Naive thymus-derived CD4-positive, alpha-beta T cell (primary cell): ENCODE measurements at regions not wholly inside any gene's neighbourhood (a gene's known extent, or its start where the extent isn't known, plus 50 kb on each side); places are given as distances from the start of the nearest gene placed in this dataset.

Experiments used
- ATAC-seq: fragments of 150-1000 bp; cut with Tn5 transposase; 2 replicates; pipeline ENCODE4 v1.10.0; 2021; ENCODE audit warnings: mild to moderate bottlenecking, moderate library complexity
- CTCF ChIA-PET: fragments of 350-600 bp; sonication (Branson Sonifier 250); formaldehyde crosslinking; loops from one replicate; lab custom pipeline; 2021; ENCODE audit warnings: antibody characterized with exemption; lab: Charles Lee
- POLR2A ChIA-PET: fragments of 350-600 bp; sonication (Branson Sonifier 250); formaldehyde crosslinking; loops from one replicate; lab custom pipeline; 2021; ENCODE audit warnings: antibody characterized with exemption, inconsistent platforms; lab: Charles Lee
- DNase-seq, 9 donors: peaks; one replicate each; pipeline versions ENCODE4 v3.0.0 to v3.0.0-alpha.2; 2020 to 2022; ENCODE audit warnings: mixed read lengths in 1 of 9
- H3K27ac ChIP-seq: one replicate; pipeline ENCODE4 v1.7.0; 2013; ENCODE audit warnings: mild to moderate bottlenecking, low read depth, low read length, moderate library complexity
- H3K27me3 ChIP-seq, 2 donors: one replicate each; pipeline ENCODE4 v1.7.0; 2013; ENCODE audit warnings: low read length in 2 of 2, mild to moderate bottlenecking in 2 of 2, moderate library complexity in 2 of 2; ENCODE audit not compliant: control insufficient read depth in 2 of 2, insufficient read depth in 2 of 2
- H3K36me3 ChIP-seq, 3 experiments: 1 replicate in 2 of 3; 2 replicates in 1 of 3; pipeline ENCODE4 v1.7.0; 2013; ENCODE audit warnings: low read length in 3 of 3, mild to moderate bottlenecking in 3 of 3, moderate library complexity in 1 of 3; ENCODE audit not compliant: insufficient read depth in 3 of 3, control insufficient read depth in 2 of 3
- H3K4me1 ChIP-seq, 2 donors: one replicate each; pipeline ENCODE4 v1.7.0; 2013; ENCODE audit warnings: low read length in 2 of 2, mild to moderate bottlenecking in 2 of 2, moderate library complexity in 1 of 2; ENCODE audit not compliant: control insufficient read depth in 2 of 2, insufficient read depth in 2 of 2
- H3K4me3 ChIP-seq: 2 replicates; pipeline ENCODE4 v1.7.0; 2013; ENCODE audit warnings: mild to moderate bottlenecking, low read length
- H3K9me3 ChIP-seq, 3 experiments: 1 replicate in 2 of 3; 2 replicates in 1 of 3; pipeline ENCODE4 v1.7.0; 2013; ENCODE audit warnings: low read length in 3 of 3; ENCODE audit not compliant: control insufficient read depth in 2 of 3
- H3K27ac Mint-ChIP-seq, 9 donors: one replicate each; pipeline ENCODE4 v1.8.0; 2020 to 2022; ENCODE audit warnings: mixed read lengths in 9 of 9, mild to moderate bottlenecking in 8 of 9, moderate library complexity in 5 of 9, inconsistent platforms in 2 of 9
- H3K27me3 Mint-ChIP-seq, 5 donors: one replicate each; pipeline ENCODE4 v1.8.0; 2021 to 2022; ENCODE audit warnings: mixed read lengths in 5 of 5, mild to moderate bottlenecking in 1 of 5
- H3K36me3 Mint-ChIP-seq, 5 donors: one replicate each; pipeline ENCODE4 v1.8.0; 2020 to 2022; ENCODE audit warnings: mixed read lengths in 5 of 5, mild to moderate bottlenecking in 3 of 5, inconsistent platforms in 1 of 5
- H3K4me1 Mint-ChIP-seq, 7 donors: one replicate each; pipeline ENCODE4 v1.8.0; 2020 to 2022; ENCODE audit warnings: mixed read lengths in 7 of 7, mild to moderate bottlenecking in 3 of 7, inconsistent platforms in 1 of 7
- H3K4me3 Mint-ChIP-seq, 10 donors: one replicate each; pipeline ENCODE4 v1.8.0; 2020 to 2022; ENCODE audit warnings: mild to moderate bottlenecking in 10 of 10, mixed read lengths in 10 of 10, moderate library complexity in 6 of 10, inconsistent platforms in 2 of 10
- H3K9me3 Mint-ChIP-seq, 11 donors: one replicate each; pipeline ENCODE4 v1.8.0; 2020 to 2022; ENCODE audit warnings: mixed read lengths in 11 of 11, mild to moderate bottlenecking in 4 of 11, inconsistent platforms in 1 of 11, moderate library complexity in 1 of 11
- intact Hi-C, 2 donors: fragments of 100-400 bp; cut with micrococcal nuclease; formaldehyde crosslinking; loops; one replicate each; pipeline ENCODE4 v1.15.1; 2023

- Histone ChIP-seq H3K9me3 (no peaks in the 10 kb centered on the region), H3K27me3 (no peaks in the 10 kb centered on the region), H3K4me3 (no peak overlapping the region), H3K27ac (no peak overlapping the region), H3K4me1 (no peaks in the 10 kb centered on the region), H3K36me3 (no peaks in the 10 kb centered on the region)
- H3K27me3 Mint-ChIP-seq = peaks cover 0 to 7% (median 2%) of the 10 kb centered on the region in 5 donors
- H3K27ac Mint-ChIP-seq = no peak overlapping the region
- intact Hi-C loops = no loop called here
- DNase-seq (no peak), ATAC-seq (no peak)
- H3K4me1 Mint-ChIP-seq = peaks cover 0 to 11% (median 4%) of the 10 kb centered on the region in 7 donors
- peaks cover 0 to 11% (median 0%) of the 10 kb centered on the region in 11 donors for H3K9me3 Mint-ChIP-seq
- ChIA-PET POLR2A (no interaction called here), CTCF (no interaction called here)
- H3K4me3 Mint-ChIP-seq = no peak overlapping the region
- H3K36me3 Mint-ChIP-seq = peaks cover 0 to 4% (median 0%) of the 10 kb centered on the region in 5 donors
Measured at GRCh38 chr6:85396159-85396808, 53.6 kb upstream of the NT5E start.

GRCh38 chr6:85395746-85396145, 54.1 kb upstream of the NT5E start:
- CTCF ChIA-PET = no interaction called here

DNA sequence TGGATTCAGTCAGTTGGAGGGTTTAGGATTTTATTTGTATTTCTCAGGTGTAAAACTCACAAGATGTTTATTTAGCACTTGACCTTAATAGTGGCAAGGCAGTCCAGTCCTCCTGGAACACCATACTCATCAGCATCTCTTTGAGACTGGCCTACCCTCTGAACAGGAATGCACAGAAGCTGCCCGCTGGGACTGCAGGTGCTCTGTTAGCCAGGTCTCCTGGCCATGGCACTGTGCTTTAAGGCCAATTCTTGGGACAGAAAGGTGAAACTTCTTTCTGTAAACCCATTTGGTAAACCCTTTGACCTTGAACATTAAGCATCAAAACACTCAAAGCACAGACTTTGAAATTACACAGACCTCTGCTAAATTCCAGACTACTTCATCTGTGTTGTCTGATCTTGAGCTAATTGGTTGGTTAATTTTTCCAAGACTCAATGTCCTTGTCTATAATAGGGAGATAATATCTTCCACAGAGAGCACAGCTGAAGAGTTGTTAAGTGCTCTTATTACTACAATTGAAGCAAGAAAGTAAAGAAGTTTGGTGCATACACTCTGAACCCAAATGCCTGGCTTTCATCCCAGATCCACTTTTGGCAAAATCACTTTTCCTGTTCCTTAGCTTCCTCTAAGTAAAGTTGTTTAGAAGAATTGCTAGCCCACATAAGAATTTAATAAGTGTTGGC, 54.9 kb upstream of the NT5E start:
- no peak overlapping the region for H3K27ac ChIP-seq
- DNase-seq (no peak), ATAC-seq (no peak)
- Mint-ChIP-seq H3K4me3 (no peak overlapping the region), H3K27ac (no peak overlapping the region), H3K4me1 (peaks cover 0 to 17% (median 0%) of the 10 kb centered on the region in 7 donors), H3K9me3 (peaks cover 0 to 16% (median 0%) of the 10 kb centered on the region in 11 donors), H3K27me3 (peaks cover 2 to 8% (median 3%) of the 10 kb centered on the region in 5 donors), H3K36me3 (peaks cover 0 to 4% (median 0%) of the 10 kb centered on the region in 5 donors)
- H3K9me3 ChIP-seq = no peaks in the 10 kb centered on the region
- ChIA-PET CTCF (no interaction called here), POLR2A (no interaction called here)
- intact Hi-C loops = no loop called here
- no peaks in the 10 kb centered on the region for H3K4me1 ChIP-seq
- H3K27me3 ChIP-seq = no peaks in the 10 kb centered on the region
- no peak overlapping the region for H3K4me3 ChIP-seq
- H3K36me3 ChIP-seq = no peaks in the 10 kb centered on the region

More at GRCh38 chr6:85395746-85396145, 54.1 kb upstream of the NT5E start:
- Mint-ChIP-seq H3K27me3 (peaks cover 0 to 7% (median 2%) of the 10 kb centered on the region in 5 donors), H3K9me3 (peaks cover 0 to 14% (median 0%) of the 10 kb centered on the region in 11 donors), H3K27ac (no peak overlapping the region), H3K4me3 (no peak overlapping the region), H3K4me1 (peaks cover 0 to 13% (median 0%) of the 10 kb centered on the region in 7 donors), H3K36me3 (peaks cover 0 to 4% (median 0%) of the 10 kb centered on the region in 5 donors)
- Histone ChIP-seq H3K9me3 (no peaks in the 10 kb centered on the region), H3K4me1 (no peaks in the 10 kb centered on the region), H3K27ac (no peak overlapping the region), H3K4me3 (no peak overlapping the region), H3K27me3 (no peaks in the 10 kb centered on the region), H3K36me3 (no peaks in the 10 kb centered on the region)
- no peak for DNase-seq
- ATAC-seq = no peak
- intact Hi-C loops = no loop called here
- POLR2A ChIA-PET = no interaction called here

DNA sequence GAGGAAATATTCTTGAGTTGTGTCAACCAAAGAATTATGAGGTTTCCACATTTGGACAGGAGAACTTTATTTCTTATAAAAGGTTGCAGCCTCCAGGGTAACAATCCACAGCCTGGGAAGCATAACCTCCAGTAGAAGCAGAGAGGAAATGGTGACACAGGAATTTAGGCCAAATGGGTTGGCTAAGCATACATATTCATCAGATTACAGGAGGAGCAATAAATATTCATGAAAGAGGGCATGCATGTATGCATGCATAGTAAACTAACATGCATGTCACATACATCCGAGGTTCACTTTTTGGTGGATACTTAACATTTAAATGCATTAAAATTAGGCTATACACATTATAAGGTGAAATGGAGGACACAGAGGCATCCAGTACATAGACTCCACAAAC, 55.7 kb upstream of the NT5E start:
- Mint-ChIP-seq H3K27me3 (peaks cover 0 to 9% (median 4%) of the 10 kb centered on the region in 5 donors), H3K4me1 (peaks cover 0 to 18% (median 0%) of the 10 kb centered on the region in 7 donors), H3K4me3 (no peak overlapping the region), H3K27ac (no peak overlapping the region), H3K9me3 (peaks cover 0 to 16% (median 0%) of the 10 kb centered on the region in 11 donors), H3K36me3 (peaks cover 0 to 4% (median 0%) of the 10 kb centered on the region in 5 donors)
- Histone ChIP-seq H3K27me3 (no peaks in the 10 kb centered on the region), H3K4me1 (no peaks in the 10 kb centered on the region), H3K27ac (no peak overlapping the region), H3K4me3 (no peak overlapping the region), H3K36me3 (no peaks in the 10 kb centered on the region), H3K9me3 (no peaks in the 10 kb centered on the region)
- ChIA-PET CTCF (no interaction called here), POLR2A (no interaction called here)
- no peak for ATAC-seq
- no peak for DNase-seq
- intact Hi-C loops = no loop called here

GRCh38 chr6:85392379-85392778, 57.5 kb upstream of the NT5E start:
- no peak overlapping the region for H3K4me3 Mint-ChIP-seq
- CTCF ChIA-PET = no interaction called here
- no peak for ATAC-seq
- Histone ChIP-seq H3K27ac (no peak overlapping the region), H3K9me3 (no peaks in the 10 kb centered on the region), H3K27me3 (no peaks in the 10 kb centered on the region), H3K4me3 (no peak overlapping the region), H3K36me3 (no peaks in the 10 kb centered on the region), H3K4me1 (no peaks in the 10 kb centered on the region)
- intact Hi-C loops = no loop called here
- no peak for DNase-seq
- peaks cover 0 to 9% (median 0%) of the 10 kb centered on the region in 11 donors for H3K9me3 Mint-ChIP-seq
- peaks cover 0 to 17% (median 4%) of the 10 kb centered on the region in 5 donors for H3K27me3 Mint-ChIP-seq
- peaks cover 0 to 24% (median 0%) of the 10 kb centered on the region in 7 donors for H3K4me1 Mint-ChIP-seq
- no peak overlapping the region for H3K27ac Mint-ChIP-seq
- POLR2A ChIA-PET = no interaction called here
- peaks cover 0 to 4% (median 0%) of the 10 kb centered on the region in 5 donors for H3K36me3 Mint-ChIP-seq

DNA sequence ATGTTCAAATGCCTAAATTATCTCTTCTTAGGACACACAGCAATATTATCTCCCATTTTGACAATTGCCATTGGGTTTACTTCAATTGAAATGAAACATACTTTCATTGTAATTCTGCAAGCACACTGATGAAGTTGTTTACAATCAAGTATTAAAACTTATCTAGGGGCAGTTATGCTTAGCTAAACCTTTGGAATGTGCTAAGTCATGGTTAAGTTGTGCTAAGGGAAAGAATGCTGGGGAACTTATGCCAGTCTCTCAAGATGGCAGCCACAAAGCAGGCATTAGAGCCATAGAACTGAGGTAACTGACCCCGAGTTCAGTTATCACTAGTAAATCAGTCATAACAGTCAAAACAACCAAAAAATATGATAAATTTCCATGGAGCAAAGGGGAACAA, 59.1 kb upstream of the NT5E start:
- CTCF ChIA-PET = no interaction called here
- no peak overlapping the region for H3K27ac ChIP-seq
- POLR2A ChIA-PET = no interaction called here
- Mint-ChIP-seq H3K27ac (no peak overlapping the region), H3K4me3 (no peak overlapping the region), H3K27me3 (peaks cover 0 to 17% (median 4%) of the 10 kb centered on the region in 5 donors), H3K9me3 (peaks cover 0 to 4% (median 0%) of the 10 kb centered on the region in 11 donors), H3K4me1 (peaks cover 0 to 28% (median 0%) of the 10 kb centered on the region in 7 donors), H3K36me3 (no peaks in the 10 kb centered on the region)
- no peak overlapping the region for H3K4me3 ChIP-seq
- DNase-seq (no peak), ATAC-seq (no peak)
- intact Hi-C loops = no loop called here
- H3K9me3 ChIP-seq = no peaks in the 10 kb centered on the region
- no peaks in the 10 kb centered on the region for H3K27me3 ChIP-seq
- H3K4me1 ChIP-seq = no peaks in the 10 kb centered on the region
- H3K36me3 ChIP-seq = no peaks in the 10 kb centered on the region
